Naive thymus-derived CD4-positive, alpha-beta T cell (primary cell): ENCODE measurements at regions not wholly inside any gene's neighbourhood (a gene's known extent, or its start where the extent isn't known, plus 50 kb on each side); places are given as distances from the start of the nearest gene placed in this dataset.
A peak's percentile ranks its signal among the peaks of the same experiment; 100 is the strongest.

Source experiments
- ATAC-seq: fragments of 150-1000 bp; cut with Tn5 transposase; 2 replicates; pipeline ENCODE4 v1.10.0; 2021; ENCODE audit warnings: mild to moderate bottlenecking, moderate library complexity
- CTCF ChIA-PET: fragments of 350-600 bp; sonication (Branson Sonifier 250); formaldehyde crosslinking; loops from one replicate; lab custom pipeline; 2021; ENCODE audit warnings: antibody characterized with exemption; lab: Charles Lee
- POLR2A ChIA-PET: fragments of 350-600 bp; sonication (Branson Sonifier 250); formaldehyde crosslinking; loops from one replicate; lab custom pipeline; 2021; ENCODE audit warnings: antibody characterized with exemption, inconsistent platforms; lab: Charles Lee
- DNase-seq, 9 donors: peaks; one replicate each; pipeline versions ENCODE4 v3.0.0 to v3.0.0-alpha.2; 2020 to 2022; ENCODE audit warnings: mixed read lengths in 1 of 9
- H3K27ac ChIP-seq: one replicate; pipeline ENCODE4 v1.7.0; 2013; ENCODE audit warnings: mild to moderate bottlenecking, low read depth, low read length, moderate library complexity
- H3K27me3 ChIP-seq, 2 donors: one replicate each; pipeline ENCODE4 v1.7.0; 2013; ENCODE audit warnings: low read length in 2 of 2, mild to moderate bottlenecking in 2 of 2, moderate library complexity in 2 of 2; ENCODE audit not compliant: control insufficient read depth in 2 of 2, insufficient read depth in 2 of 2
- H3K36me3 ChIP-seq, 3 experiments: 1 replicate in 2 of 3; 2 replicates in 1 of 3; pipeline ENCODE4 v1.7.0; 2013; ENCODE audit warnings: low read length in 3 of 3, mild to moderate bottlenecking in 3 of 3, moderate library complexity in 1 of 3; ENCODE audit not compliant: insufficient read depth in 3 of 3, control insufficient read depth in 2 of 3
- H3K4me1 ChIP-seq, 2 donors: one replicate each; pipeline ENCODE4 v1.7.0; 2013; ENCODE audit warnings: low read length in 2 of 2, mild to moderate bottlenecking in 2 of 2, moderate library complexity in 1 of 2; ENCODE audit not compliant: control insufficient read depth in 2 of 2, insufficient read depth in 2 of 2
- H3K4me3 ChIP-seq: 2 replicates; pipeline ENCODE4 v1.7.0; 2013; ENCODE audit warnings: mild to moderate bottlenecking, low read length
- H3K9me3 ChIP-seq, 3 experiments: 1 replicate in 2 of 3; 2 replicates in 1 of 3; pipeline ENCODE4 v1.7.0; 2013; ENCODE audit warnings: low read length in 3 of 3; ENCODE audit not compliant: control insufficient read depth in 2 of 3
- H3K27ac Mint-ChIP-seq, 9 donors: one replicate each; pipeline ENCODE4 v1.8.0; 2020 to 2022; ENCODE audit warnings: mixed read lengths in 9 of 9, mild to moderate bottlenecking in 8 of 9, moderate library complexity in 5 of 9, inconsistent platforms in 2 of 9
- H3K27me3 Mint-ChIP-seq, 5 donors: one replicate each; pipeline ENCODE4 v1.8.0; 2021 to 2022; ENCODE audit warnings: mixed read lengths in 5 of 5, mild to moderate bottlenecking in 1 of 5
- H3K36me3 Mint-ChIP-seq, 5 donors: one replicate each; pipeline ENCODE4 v1.8.0; 2020 to 2022; ENCODE audit warnings: mixed read lengths in 5 of 5, mild to moderate bottlenecking in 3 of 5, inconsistent platforms in 1 of 5
- H3K4me1 Mint-ChIP-seq, 7 donors: one replicate each; pipeline ENCODE4 v1.8.0; 2020 to 2022; ENCODE audit warnings: mixed read lengths in 7 of 7, mild to moderate bottlenecking in 3 of 7, inconsistent platforms in 1 of 7
- H3K4me3 Mint-ChIP-seq, 10 donors: one replicate each; pipeline ENCODE4 v1.8.0; 2020 to 2022; ENCODE audit warnings: mild to moderate bottlenecking in 10 of 10, mixed read lengths in 10 of 10, moderate library complexity in 6 of 10, inconsistent platforms in 2 of 10
- H3K9me3 Mint-ChIP-seq, 11 donors: one replicate each; pipeline ENCODE4 v1.8.0; 2020 to 2022; ENCODE audit warnings: mixed read lengths in 11 of 11, mild to moderate bottlenecking in 4 of 11, inconsistent platforms in 1 of 11, moderate library complexity in 1 of 11
- intact Hi-C, 2 donors: fragments of 100-400 bp; cut with micrococcal nuclease; formaldehyde crosslinking; loops; one replicate each; pipeline ENCODE4 v1.15.1; 2023

DNA sequence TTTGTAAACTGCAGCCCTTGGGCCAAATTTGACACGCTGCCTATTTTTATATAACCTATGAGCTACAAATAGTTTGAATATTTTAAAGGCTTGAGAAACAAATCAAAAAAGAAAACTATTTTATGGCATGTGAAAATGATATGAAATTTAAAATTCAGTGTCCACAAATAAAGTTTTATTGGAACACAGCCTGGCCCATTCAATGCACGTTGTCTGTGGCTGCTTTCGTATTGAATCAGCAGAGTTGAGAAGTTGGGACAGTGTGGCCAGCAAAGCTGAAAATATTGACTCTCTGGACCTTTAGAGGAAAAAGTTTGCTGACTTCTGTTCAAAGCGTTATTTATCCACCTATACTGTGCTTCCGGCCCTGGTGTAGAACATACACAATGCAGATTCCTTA is 654.2 kb downstream of the MED13L start:
- no peak for ATAC-seq
- Mint-ChIP-seq H3K36me3 (no peaks in the 10 kb centered on the region), H3K4me3 (no peak overlapping the region), H3K27me3 (peaks cover 0 to 29% (median 2%) of the 10 kb centered on the region in 5 donors), H3K9me3 (peaks cover 0 to 19% (median 7%) of the 10 kb centered on the region in 11 donors), H3K4me1 (peaks cover 0 to 5% (median 0%) of the 10 kb centered on the region in 7 donors), H3K27ac (no peak overlapping the region)
- no peaks in the 10 kb centered on the region for H3K4me1 ChIP-seq
- H3K9me3 ChIP-seq: peaks cover 0 to 7% (median 0%) of the 10 kb centered on the region in 3 experiments
- DNase-seq: no peak
- H3K4me3 ChIP-seq: no peak overlapping the region
- no peak overlapping the region for H3K27ac ChIP-seq
- ChIA-PET POLR2A (no interaction called here), CTCF (no interaction called here)
- intact Hi-C loops: no loop called here
- no peaks in the 10 kb centered on the region for H3K36me3 ChIP-seq
- H3K27me3 ChIP-seq: no peaks in the 10 kb centered on the region

DNA sequence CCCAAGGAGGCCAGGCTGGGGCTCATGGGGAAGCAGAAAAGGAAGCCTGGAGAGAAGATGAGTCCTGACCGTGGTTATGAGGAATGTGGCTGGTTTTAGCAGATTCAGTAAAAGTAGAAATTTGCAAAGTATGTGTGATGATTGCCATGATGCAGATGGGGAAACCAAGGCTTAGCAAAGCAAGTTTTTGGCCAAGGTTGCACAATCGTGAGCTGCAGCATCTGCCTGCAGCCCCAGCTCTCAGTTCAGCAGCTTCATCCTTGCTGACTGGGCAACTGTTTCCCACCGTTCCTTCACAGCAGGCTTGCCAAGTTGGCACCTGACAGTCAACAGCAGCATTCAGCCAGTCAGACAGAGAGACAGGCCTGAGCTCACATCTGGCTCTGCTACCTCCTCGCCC is 656.7 kb downstream of the MED13L start:
- no peak overlapping the region for H3K4me3 ChIP-seq
- peak overlapping the region in 1 of 9 donors; percentile 42 for H3K27ac Mint-ChIP-seq
- POLR2A ChIA-PET: no interaction called here
- intact Hi-C loops: no loop called here
- CTCF ChIA-PET: no interaction called here
- no peak overlapping the region for H3K4me3 Mint-ChIP-seq
- H3K4me1 Mint-ChIP-seq: peaks cover 0 to 5% (median 0%) of the 10 kb centered on the region in 7 donors
- H3K27me3 ChIP-seq: no peaks in the 10 kb centered on the region
- H3K9me3 Mint-ChIP-seq: peaks cover 0 to 24% (median 11%) of the 10 kb centered on the region in 11 donors
- DNase-seq (no peak), ATAC-seq (no peak)
- H3K4me1 ChIP-seq: no peaks in the 10 kb centered on the region
- H3K36me3 Mint-ChIP-seq: no peaks in the 10 kb centered on the region
- no peak overlapping the region for H3K27ac ChIP-seq
- H3K9me3 ChIP-seq: peaks cover 0 to 7% (median 0%) of the 10 kb centered on the region in 3 experiments
- peaks cover 0 to 29% (median 5%) of the 10 kb centered on the region in 5 donors for H3K27me3 Mint-ChIP-seq
- H3K36me3 ChIP-seq: no peaks in the 10 kb centered on the region

DNA sequence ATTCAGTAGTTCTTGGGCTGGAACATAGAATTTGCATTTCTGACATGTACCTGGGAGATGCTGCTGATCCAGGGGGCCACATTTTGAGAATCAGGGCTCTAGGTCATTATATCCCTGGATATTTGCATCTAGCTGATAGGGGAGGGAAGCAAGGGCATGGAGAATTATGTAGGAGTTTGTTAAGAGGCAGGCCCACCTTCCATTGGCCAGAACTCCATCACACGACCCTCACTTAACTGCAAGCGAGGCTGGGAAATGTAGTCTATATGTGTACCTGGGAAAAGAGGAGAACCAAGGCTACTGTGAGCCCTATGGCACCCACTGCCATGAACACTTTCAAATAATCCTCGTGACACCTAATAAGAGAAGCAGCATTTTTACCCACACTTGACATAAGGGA is 657.6 kb downstream of the MED13L start:
- Mint-ChIP-seq H3K27ac (no peak overlapping the region), H3K9me3 (peaks cover 0 to 22% (median 11%) of the 10 kb centered on the region in 11 donors), H3K4me3 (no peak overlapping the region), H3K36me3 (no peaks in the 10 kb centered on the region), H3K27me3 (peaks cover 0 to 27% (median 5%) of the 10 kb centered on the region in 5 donors), H3K4me1 (peaks cover 0 to 5% (median 0%) of the 10 kb centered on the region in 7 donors)
- Histone ChIP-seq H3K4me3 (no peak overlapping the region), H3K9me3 (peaks cover 0 to 3% (median 0%) of the 10 kb centered on the region in 3 experiments), H3K36me3 (no peaks in the 10 kb centered on the region), H3K27ac (no peak overlapping the region), H3K27me3 (no peaks in the 10 kb centered on the region), H3K4me1 (no peaks in the 10 kb centered on the region)
- ChIA-PET POLR2A (no interaction called here), CTCF (no interaction called here)
- intact Hi-C loops: no loop called here
- ATAC-seq (no peak), DNase-seq (no peak)

DNA sequence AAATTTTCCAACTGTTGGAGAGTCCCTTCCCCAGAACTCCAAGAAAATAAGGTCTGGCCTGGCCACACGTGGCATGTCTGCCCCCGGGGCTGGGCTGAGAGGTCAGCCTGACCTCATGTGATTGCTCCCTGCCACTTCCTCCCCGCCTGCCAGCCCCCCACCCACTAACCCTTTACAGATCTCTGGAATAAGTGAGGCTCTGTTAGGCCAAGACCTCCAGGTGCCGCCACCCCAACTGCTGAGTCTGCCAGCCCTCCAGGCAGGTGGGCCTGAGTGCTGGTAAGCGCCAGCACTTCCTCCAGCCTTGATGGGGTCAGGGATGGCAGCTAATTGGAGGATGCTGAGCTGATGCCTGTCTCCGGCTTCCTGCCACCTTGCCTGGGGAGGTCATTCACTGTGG is 658.4 kb downstream of the MED13L start:
- Histone ChIP-seq H3K9me3 (no peaks in the 10 kb centered on the region), H3K27me3 (no peaks in the 10 kb centered on the region), H3K36me3 (no peaks in the 10 kb centered on the region), H3K27ac (no peak overlapping the region), H3K4me1 (no peaks in the 10 kb centered on the region), H3K4me3 (no peak overlapping the region)
- H3K27me3 Mint-ChIP-seq: peaks cover 0 to 23% (median 5%) of the 10 kb centered on the region in 5 donors
- H3K4me3 Mint-ChIP-seq: no peak overlapping the region
- no peak for ATAC-seq
- peaks cover 0 to 5% (median 0%) of the 10 kb centered on the region in 7 donors for H3K4me1 Mint-ChIP-seq
- CTCF ChIA-PET: no interaction called here
- no peaks in the 10 kb centered on the region for H3K36me3 Mint-ChIP-seq
- intact Hi-C loops: no loop called here
- POLR2A ChIA-PET: no interaction called here
- H3K27ac Mint-ChIP-seq: no peak overlapping the region
- peaks cover 0 to 22% (median 11%) of the 10 kb centered on the region in 11 donors for H3K9me3 Mint-ChIP-seq
- no peak for DNase-seq

DNA sequence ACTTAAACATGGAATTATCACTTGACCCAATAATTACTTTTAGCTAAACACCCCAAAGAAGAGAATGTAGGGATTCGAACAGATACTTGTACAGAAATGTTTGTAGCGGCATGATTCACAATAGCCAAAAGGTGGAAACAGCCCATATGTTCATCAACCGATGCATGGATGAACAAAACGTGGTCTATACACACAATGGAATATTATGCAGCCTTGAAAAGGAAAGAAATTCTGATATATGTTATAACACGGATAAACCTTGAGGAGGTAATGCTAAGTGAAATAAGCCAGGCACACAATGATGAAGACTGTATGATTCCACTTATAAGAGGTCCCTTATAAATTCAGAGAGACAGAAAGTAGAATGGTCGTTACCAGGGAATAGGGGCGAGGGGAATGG is 659.4 kb downstream of the MED13L start:
- intact Hi-C loops: no loop called here
- ChIA-PET POLR2A (no interaction called here), CTCF (no interaction called here)
- H3K4me1 ChIP-seq: no peaks in the 10 kb centered on the region
- Mint-ChIP-seq H3K4me3 (no peak overlapping the region), H3K27me3 (peaks cover 0 to 18% (median 5%) of the 10 kb centered on the region in 5 donors), H3K9me3 (peaks cover 0 to 22% (median 10%) of the 10 kb centered on the region in 11 donors), H3K4me1 (peaks cover 0 to 5% (median 0%) of the 10 kb centered on the region in 7 donors), H3K27ac (no peak overlapping the region), H3K36me3 (no peaks in the 10 kb centered on the region)
- DNase-seq: no peak
- no peak for ATAC-seq
- no peak overlapping the region for H3K27ac ChIP-seq
- H3K9me3 ChIP-seq: no peaks in the 10 kb centered on the region
- H3K36me3 ChIP-seq: no peaks in the 10 kb centered on the region
- no peak overlapping the region for H3K4me3 ChIP-seq
- H3K27me3 ChIP-seq: no peaks in the 10 kb centered on the region

DNA sequence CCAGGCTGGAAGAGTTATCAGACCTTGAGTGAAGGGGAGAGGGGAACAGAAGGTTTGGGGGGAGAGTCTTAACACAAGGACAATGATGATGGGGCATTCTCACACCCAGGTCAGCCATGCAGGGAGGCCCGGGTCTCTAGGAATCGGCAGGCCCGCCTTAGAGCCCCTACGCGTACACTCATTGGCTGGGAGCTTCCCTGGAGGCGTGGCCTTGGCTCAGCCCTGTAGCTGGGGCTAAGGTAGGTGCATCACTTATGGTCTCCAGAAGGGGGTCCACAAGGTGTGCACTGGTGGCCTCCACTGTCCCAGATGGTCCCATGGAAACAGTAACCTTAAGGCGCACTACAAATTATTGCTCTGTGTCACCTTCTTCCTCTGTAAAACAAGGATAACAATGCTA is 660.1 kb downstream of the MED13L start:
- Histone ChIP-seq H3K27me3 (no peaks in the 10 kb centered on the region), H3K27ac (no peak overlapping the region), H3K9me3 (no peaks in the 10 kb centered on the region), H3K4me3 (no peak overlapping the region), H3K36me3 (no peaks in the 10 kb centered on the region), H3K4me1 (no peaks in the 10 kb centered on the region)
- ATAC-seq: peak; percentile 6
- Mint-ChIP-seq H3K36me3 (no peaks in the 10 kb centered on the region), H3K9me3 (peaks cover 0 to 22% (median 10%) of the 10 kb centered on the region in 11 donors), H3K27me3 (peaks cover 0 to 18% (median 5%) of the 10 kb centered on the region in 5 donors), H3K27ac (no peak overlapping the region), H3K4me3 (no peak overlapping the region), H3K4me1 (peaks cover 0 to 5% (median 0%) of the 10 kb centered on the region in 7 donors)
- no peak for DNase-seq
- POLR2A ChIA-PET: no interaction called here
- intact Hi-C loops: no loop called here
- CTCF ChIA-PET: no interaction called here

DNA sequence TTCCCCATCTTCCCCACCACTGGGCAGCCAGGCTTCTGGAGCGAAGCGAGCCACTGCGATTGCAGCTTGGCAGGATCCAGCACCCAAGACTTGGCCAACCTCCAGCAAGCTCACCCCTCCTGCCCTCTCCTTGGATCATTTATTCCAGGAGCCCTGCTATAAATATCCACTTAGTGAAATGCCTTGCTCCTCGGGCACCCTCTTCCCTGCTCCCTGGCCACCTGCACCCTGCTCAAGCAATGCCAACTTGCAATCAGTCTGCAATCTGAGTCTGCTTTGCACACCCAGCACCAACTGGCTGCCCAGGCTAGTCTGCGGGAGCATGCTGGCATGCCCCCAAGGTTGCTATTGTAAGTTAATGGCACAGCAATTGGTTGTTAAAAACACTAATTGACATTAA is 666.0 kb downstream of the MED13L start:
- no peak overlapping the region for H3K27ac Mint-ChIP-seq
- intact Hi-C loops: no loop called here
- no peak overlapping the region for H3K4me3 Mint-ChIP-seq
- ATAC-seq: no peak
- no peaks in the 10 kb centered on the region for H3K27me3 ChIP-seq
- CTCF ChIA-PET: no interaction called here
- H3K4me1 ChIP-seq: no peaks in the 10 kb centered on the region
- no peaks in the 10 kb centered on the region for H3K4me1 Mint-ChIP-seq
- no peaks in the 10 kb centered on the region for H3K9me3 ChIP-seq
- POLR2A ChIA-PET: no interaction called here
- H3K36me3 ChIP-seq: no peaks in the 10 kb centered on the region
- DNase-seq: no peak
- peaks cover 0 to 6% (median 0%) of the 10 kb centered on the region in 5 donors for H3K27me3 Mint-ChIP-seq
- peaks cover 0 to 14% (median 3%) of the 10 kb centered on the region in 11 donors for H3K9me3 Mint-ChIP-seq
- no peak overlapping the region for H3K4me3 ChIP-seq
- no peaks in the 10 kb centered on the region for H3K36me3 Mint-ChIP-seq
- no peak overlapping the region for H3K27ac ChIP-seq
